Smooth muscle cell (in vitro differentiated cells): ENCODE measurements at regions not wholly inside any gene's neighbourhood (a gene's known extent, or its start where the extent isn't known, plus 50 kb on each side); places are given as distances from the start of the nearest gene placed in this dataset.

ENCODE experiments used
- DNase-seq: peaks from one replicate; lab custom pipeline; 2025; ENCODE audit not compliant: unreplicated experiment; lab: John Stamatoyannopoulos, UW
- H2AFZ ChIP-seq: fragments of 200-600 bp; sonication (generic); 2 replicates; pipeline ENCODE4 v1.6.0; 2016; ENCODE audit warnings: antibody characterized with exemption, low read depth, mild to moderate bottlenecking
- H3F3A ChIP-seq: fragments of 200-600 bp; sonication (generic); 2 replicates; pipeline ENCODE4 v1.6.0; 2017; ENCODE audit warnings: antibody characterized with exemption, low read depth
- H3K27ac ChIP-seq: fragments of 200-600 bp; sonication (generic); 2 replicates; pipeline ENCODE4 v1.5.1; 2016; ENCODE audit warnings: low read depth, mild to moderate bottlenecking
- H3K27me3 ChIP-seq: fragments of 200-600 bp; sonication (generic); 2 replicates; pipeline ENCODE4 v1.6.1; 2016; ENCODE audit warnings: low read depth, mild to moderate bottlenecking
- H3K36me3 ChIP-seq: fragments of 200-600 bp; sonication (generic); 2 replicates; pipeline ENCODE4 v1.5.1; 2016; ENCODE audit warnings: low read depth
- H3K4me1 ChIP-seq: fragments of 200-600 bp; sonication (generic); 2 replicates; pipeline ENCODE4 v1.5.1; 2016; ENCODE audit warnings: low read depth
- H3K4me2 ChIP-seq: fragments of 200-600 bp; sonication (generic); 2 replicates; pipeline ENCODE4 v1.6.0; 2016; ENCODE audit warnings: mild to moderate bottlenecking
- H3K4me3 ChIP-seq: fragments of 200-600 bp; sonication (generic); 2 replicates; pipeline ENCODE4 v1.5.1; 2016; ENCODE audit warnings: mild to moderate bottlenecking
- H3K79me2 ChIP-seq: fragments of 200-600 bp; sonication (generic); 2 replicates; pipeline ENCODE4 v1.6.0; 2016; ENCODE audit warnings: low read depth, mild to moderate bottlenecking
- H3K9ac ChIP-seq: fragments of 200-600 bp; sonication (generic); 2 replicates; pipeline ENCODE4 v1.6.0; 2016; ENCODE audit warnings: low read depth
- H3K9me3 ChIP-seq: fragments of 200-600 bp; sonication (generic); replicated peaks from 2 replicates; pipeline ENCODE4 v1.5.1; 2016; ENCODE audit warnings: low read depth
- H4K20me1 ChIP-seq: fragments of 200-600 bp; sonication (generic); 2 replicates; pipeline ENCODE4 v1.6.0; 2016; ENCODE audit warnings: low read depth
- CTCF ChIP-seq: fragments of 200-600 bp; sonication (generic); IDR thresholded peaks from 2 replicates; pipeline ENCODE4 v1.5.1; 2017; ENCODE audit warnings: borderline replicate concordance, mild to moderate bottlenecking, antibody characterized with exemption; ENCODE audit not compliant: insufficient read depth, poor library complexity, severe bottlenecking
- WGBS: methylation state at CpG from one replicate; pipeline ENCODE4 v1.1.7; 2016; ENCODE audit warnings: low lambda C conversion rate; 5-methylcytosine and 5-hydroxymethylcytosine counted together

GRCh38 chr11:29282088-29282487, 734.7 kb downstream of the KCNA4 start:
- no peak for TF ChIP-seq CTCF
- no peaks in the 10 kb centered on the region for H3K36me3 ChIP-seq
- no peak for DNase-seq
- no peaks in the 10 kb centered on the region for H3K9me3 ChIP-seq
- peak overlapping the region; percentile 74 for H3K4me2 ChIP-seq
- peak overlapping the region; percentile 91 for H3K27ac ChIP-seq
- no peaks in the 10 kb centered on the region for H3K4me1 ChIP-seq
- no peaks in the 10 kb centered on the region for H3K27me3 ChIP-seq
- H3K79me2 ChIP-seq: no peaks in the 10 kb centered on the region
- no peaks in the 10 kb centered on the region for H3F3A ChIP-seq
- no peaks in the 10 kb centered on the region for H4K20me1 ChIP-seq
- H3K4me3 ChIP-seq: no peak overlapping the region
- no peak overlapping the region for H2AFZ ChIP-seq
- WGBS: 13% methylated on average over 2 of the region's 2 CpGs
- peak overlapping the region; percentile 74 for H3K9ac ChIP-seq

GRCh38 chr11:29281271-29281777, 735.5 kb downstream of the KCNA4 start:
- Histone ChIP-seq H4K20me1 (no peaks in the 10 kb centered on the region), H3K79me2 (no peaks in the 10 kb centered on the region), H3K4me3 (no peak overlapping the region), H2AFZ (no peak overlapping the region), H3K9ac (peak overlapping the region; percentile 74), H3K4me2 (no peak overlapping the region), H3K36me3 (no peaks in the 10 kb centered on the region), H3K9me3 (no peaks in the 10 kb centered on the region), H3F3A (no peaks in the 10 kb centered on the region), H3K27me3 (no peaks in the 10 kb centered on the region), H3K4me1 (no peaks in the 10 kb centered on the region), H3K27ac (peak overlapping the region; percentile 91)
- DNase-seq: no peak
- WGBS: 93% methylated on average over 3 of the region's 3 CpGs
- no peak for TF ChIP-seq CTCF

GRCh38 chr11:29280452-29280851, 736.4 kb downstream of the KCNA4 start:
- DNase-seq: no peak
- no peaks in the 10 kb centered on the region for H3F3A ChIP-seq
- no peak overlapping the region for H3K9ac ChIP-seq
- no peak overlapping the region for H3K4me3 ChIP-seq
- no peak overlapping the region for H3K4me2 ChIP-seq
- TF ChIP-seq CTCF: no peak
- H3K36me3 ChIP-seq: no peaks in the 10 kb centered on the region
- H3K4me1 ChIP-seq: no peaks in the 10 kb centered on the region
- no peaks in the 10 kb centered on the region for H3K9me3 ChIP-seq
- no peak overlapping the region for H2AFZ ChIP-seq
- H4K20me1 ChIP-seq: no peaks in the 10 kb centered on the region
- no peaks in the 10 kb centered on the region for H3K79me2 ChIP-seq
- 67% methylated on average over 2 of the region's 2 CpGs for WGBS
- H3K27ac ChIP-seq: peak overlapping the region; percentile 25
- no peaks in the 10 kb centered on the region for H3K27me3 ChIP-seq

- Histone ChIP-seq H3K27me3 (no peaks in the 10 kb centered on the region), H3K79me2 (no peaks in the 10 kb centered on the region), H3K9ac (no peak overlapping the region), H3K4me3 (no peak overlapping the region), H4K20me1 (no peaks in the 10 kb centered on the region), H3K36me3 (no peaks in the 10 kb centered on the region), H3K9me3 (no peaks in the 10 kb centered on the region), H2AFZ (no peak overlapping the region), H3K4me1 (no peaks in the 10 kb centered on the region), H3K27ac (peak overlapping the region; percentile 25), H3K4me2 (no peak overlapping the region), H3F3A (no peaks in the 10 kb centered on the region)
- 99% methylated on average over 2 of the region's 2 CpGs for WGBS
- DNase-seq: no peak
- TF ChIP-seq CTCF: no peak
Measured at GRCh38 chr11:29279716-29280115, 737.1 kb downstream of the KCNA4 start.
